ENCODE measurements at regions not wholly inside any gene's neighbourhood (a gene's known extent, or its start where the extent isn't known, plus 50 kb on each side); places are given as distances from the start of the nearest gene placed in this dataset.

DNA sequence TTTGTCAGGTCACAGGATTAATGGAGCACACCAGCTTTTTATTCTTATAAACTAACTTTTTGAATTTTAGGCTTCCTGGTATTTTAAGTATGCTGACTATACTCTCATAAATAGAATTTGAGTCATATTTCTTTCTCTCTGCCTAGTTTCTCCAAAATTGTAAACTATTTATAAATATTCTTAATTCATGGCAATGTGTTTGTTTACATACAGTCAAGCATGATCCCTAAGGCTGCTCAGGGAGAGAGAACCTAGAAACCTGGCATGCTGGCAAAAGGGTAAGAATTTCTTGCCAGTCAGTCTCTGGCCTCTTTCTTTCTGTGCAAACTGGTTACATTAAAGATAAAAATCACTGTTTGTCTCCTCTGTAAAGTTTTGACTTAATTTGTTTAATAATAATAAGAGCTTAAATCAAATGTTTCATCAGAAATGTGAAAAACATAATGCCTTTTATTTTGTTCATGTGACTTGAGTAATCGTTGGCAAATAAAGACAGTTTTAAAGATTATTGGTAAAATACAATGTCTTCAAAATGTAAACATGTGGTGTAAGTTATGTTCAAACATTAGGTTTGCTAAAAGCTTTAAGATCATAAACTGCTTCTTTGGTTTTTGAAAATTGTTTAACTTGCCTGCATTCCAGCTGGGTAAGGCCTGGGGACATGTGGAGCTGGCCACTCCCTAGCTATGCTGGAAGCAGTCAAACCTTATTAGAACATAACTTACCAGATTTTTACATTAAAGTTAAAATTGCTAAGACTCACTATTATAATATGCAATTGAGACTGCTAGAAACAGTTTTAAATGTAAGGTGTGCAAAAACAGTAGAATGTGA, 1401.7 kb downstream of the NCAM2 start:
- ATAC-seq (replicated peaks): no peak
- H3K4me3 Mint-ChIP-seq: no peak overlapping the region
- H3K27me3 Mint-ChIP-seq: no peaks in the 10 kb centered on the region
- H3K36me3 Mint-ChIP-seq (ENCODE audit: low read depth): no peaks in the 10 kb centered on the region
- H3K4me1 Mint-ChIP-seq: no peaks in the 10 kb centered on the region
- H3K27ac Mint-ChIP-seq: no peak overlapping the region
- H3K9me3 Mint-ChIP-seq: peaks cover 14% of the 10 kb centered on the region

DNA sequence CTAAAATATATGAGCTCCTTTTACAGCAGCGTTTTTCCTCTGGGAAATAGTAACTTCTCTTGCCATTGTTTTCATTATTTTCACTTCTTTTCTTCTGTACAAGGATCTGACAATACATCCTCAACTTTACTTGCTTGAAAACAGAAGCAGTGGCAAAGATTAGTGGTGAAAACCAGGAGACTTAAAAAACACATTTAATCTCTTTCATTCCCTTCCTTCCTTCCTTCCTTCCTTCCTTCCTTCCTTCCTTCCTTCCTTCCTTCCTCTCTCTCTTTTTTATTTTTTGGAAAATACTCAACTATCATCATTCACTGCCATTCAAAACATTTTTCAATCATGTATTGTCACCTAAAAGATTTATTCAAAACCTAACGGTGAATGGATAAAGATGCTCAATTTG, 1411.4 kb downstream of the NCAM2 start:
- no peak overlapping the region for H3K27ac Mint-ChIP-seq
- ATAC-seq (replicated peaks): no peak
- no peaks in the 10 kb centered on the region for H3K9me3 Mint-ChIP-seq
- no peaks in the 10 kb centered on the region for H3K27me3 Mint-ChIP-seq
- no peaks in the 10 kb centered on the region for H3K4me1 Mint-ChIP-seq
- H3K36me3 Mint-ChIP-seq (ENCODE audit: low read depth): no peaks in the 10 kb centered on the region
- H3K4me3 Mint-ChIP-seq: no peak overlapping the region

DNA sequence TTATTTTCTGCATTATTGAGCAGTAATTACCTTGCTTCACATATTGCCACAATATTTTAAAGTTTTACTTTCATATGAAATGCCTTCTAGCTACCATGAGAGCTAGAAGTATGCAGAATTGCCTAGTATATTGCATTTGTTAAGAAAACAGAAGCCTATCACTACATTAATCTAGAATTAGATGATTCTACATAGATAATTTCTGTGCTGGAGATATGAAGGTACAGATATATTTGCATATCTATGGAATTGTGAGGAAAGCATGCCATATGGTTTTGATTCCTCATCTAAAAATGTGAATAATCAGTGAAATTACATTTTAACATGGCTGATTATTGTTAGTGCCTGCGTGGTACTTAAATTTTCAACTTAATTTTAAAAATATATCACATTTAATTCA, 1418.3 kb downstream of the NCAM2 start:
- Mint-ChIP-seq H3K9me3 (no peaks in the 10 kb centered on the region), H3K4me1 (no peaks in the 10 kb centered on the region), H3K36me3 (ENCODE audit: low read depth) (no peaks in the 10 kb centered on the region), H3K27ac (no peak overlapping the region), H3K27me3 (no peaks in the 10 kb centered on the region), H3K4me3 (no peak overlapping the region)
- no peak for ATAC-seq (replicated peaks)

DNA sequence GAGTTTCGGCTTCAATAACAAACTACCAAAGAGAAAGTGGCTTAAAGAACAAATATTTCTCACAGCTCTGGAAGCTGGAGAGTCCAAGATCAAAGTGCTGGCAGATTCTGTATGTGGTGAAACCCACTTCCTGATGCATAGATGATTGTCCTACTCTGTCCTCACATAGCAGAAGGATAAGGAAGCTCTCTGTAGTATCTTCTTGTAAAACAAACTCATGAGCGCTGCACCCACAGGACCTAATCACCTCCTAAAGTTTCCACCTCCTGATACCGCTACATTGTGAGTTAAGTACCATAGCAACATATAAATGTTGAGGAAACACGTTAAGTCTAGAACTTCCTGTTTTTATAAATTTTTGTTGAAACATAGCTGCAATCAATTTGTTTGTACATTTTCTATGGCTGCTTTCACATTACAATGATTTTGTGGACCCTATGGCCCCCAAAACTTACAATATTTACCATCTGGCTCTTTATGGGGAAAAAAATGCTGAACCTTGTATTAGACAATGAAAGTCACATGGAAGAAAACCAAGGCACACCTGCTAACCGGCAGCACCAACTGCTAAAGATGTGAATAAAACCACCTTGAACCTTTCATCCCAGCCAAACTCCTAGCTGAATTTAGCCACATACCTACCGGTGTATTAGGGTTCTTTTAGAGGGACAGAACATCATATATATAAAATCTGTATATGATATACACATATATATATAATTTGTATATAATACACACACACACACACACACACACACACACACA, 1423.4 kb downstream of the NCAM2 start:
- peak; percentile 29 for ATAC-seq (replicated peaks)
- no peaks in the 10 kb centered on the region for H3K4me1 Mint-ChIP-seq
- H3K27ac Mint-ChIP-seq: no peak overlapping the region
- H3K27me3 Mint-ChIP-seq: no peaks in the 10 kb centered on the region
- H3K4me3 Mint-ChIP-seq: peak overlapping the region; percentile 14
- H3K9me3 Mint-ChIP-seq: no peaks in the 10 kb centered on the region
- H3K36me3 Mint-ChIP-seq (ENCODE audit: low read depth): no peaks in the 10 kb centered on the region

DNA sequence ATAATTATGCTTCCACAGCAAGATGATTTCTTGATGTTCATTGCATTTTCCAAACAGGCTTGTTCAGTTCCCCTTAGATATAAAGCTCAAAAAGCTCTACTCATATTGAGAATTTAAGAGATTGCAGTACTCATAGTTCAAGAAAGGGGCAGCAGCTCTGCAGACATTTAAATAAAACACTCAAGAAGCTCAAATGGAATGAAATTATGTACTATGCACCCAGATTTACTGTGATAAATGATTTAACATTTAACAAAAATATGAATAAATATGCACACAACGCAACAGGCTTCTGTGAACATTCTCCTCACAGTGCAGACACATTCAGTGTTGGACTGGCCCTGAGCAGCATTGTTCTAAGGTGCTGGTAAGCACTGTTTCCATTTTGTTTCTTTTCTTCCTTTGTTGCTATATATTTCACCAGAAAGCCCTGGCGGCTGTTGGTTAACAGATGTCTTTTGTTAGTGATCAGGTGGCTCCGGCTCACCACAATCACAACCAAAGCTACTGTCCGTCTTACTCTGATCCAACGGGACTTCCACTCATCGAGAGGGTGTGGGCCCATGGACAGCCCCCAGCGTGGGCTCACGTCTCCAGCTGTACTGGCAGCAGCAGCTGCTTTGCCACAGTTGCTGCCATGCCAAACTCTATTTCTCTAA, 1440.3 kb downstream of the NCAM2 start:
- no peak for ATAC-seq (replicated peaks)
- peaks cover 4% of the 10 kb centered on the region for H3K9me3 Mint-ChIP-seq
- H3K4me1 Mint-ChIP-seq: no peaks in the 10 kb centered on the region
- no peaks in the 10 kb centered on the region for H3K36me3 Mint-ChIP-seq (ENCODE audit: low read depth)
- H3K27ac Mint-ChIP-seq: no peak overlapping the region
- H3K27me3 Mint-ChIP-seq: no peaks in the 10 kb centered on the region
- no peak overlapping the region for H3K4me3 Mint-ChIP-seq

DNA sequence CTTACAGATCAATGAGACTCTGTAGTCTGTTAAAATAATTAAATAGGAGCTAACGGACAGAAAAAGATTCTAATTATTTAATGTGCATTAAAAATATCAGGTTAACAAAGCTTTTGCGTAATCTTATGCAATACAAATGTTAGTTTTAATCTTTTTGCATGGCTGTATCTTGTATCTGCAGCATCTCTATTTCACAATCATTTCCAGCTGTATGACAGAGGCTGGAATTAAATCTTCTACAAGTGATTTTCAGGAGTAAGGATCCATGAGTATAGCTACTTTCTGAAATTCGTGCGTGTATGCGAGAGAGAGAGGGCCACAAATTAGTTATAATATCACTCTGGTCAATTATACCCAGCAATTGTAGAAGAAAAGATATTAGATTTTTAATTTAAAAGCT, 1446.8 kb downstream of the NCAM2 start:
- no peak overlapping the region for H3K27ac Mint-ChIP-seq
- H3K4me1 Mint-ChIP-seq: no peaks in the 10 kb centered on the region
- no peaks in the 10 kb centered on the region for H3K27me3 Mint-ChIP-seq
- H3K4me3 Mint-ChIP-seq: no peak overlapping the region
- ATAC-seq (replicated peaks): no peak
- H3K36me3 Mint-ChIP-seq (ENCODE audit: low read depth): no peaks in the 10 kb centered on the region
- H3K9me3 Mint-ChIP-seq: peaks cover 4% of the 10 kb centered on the region

DNA sequence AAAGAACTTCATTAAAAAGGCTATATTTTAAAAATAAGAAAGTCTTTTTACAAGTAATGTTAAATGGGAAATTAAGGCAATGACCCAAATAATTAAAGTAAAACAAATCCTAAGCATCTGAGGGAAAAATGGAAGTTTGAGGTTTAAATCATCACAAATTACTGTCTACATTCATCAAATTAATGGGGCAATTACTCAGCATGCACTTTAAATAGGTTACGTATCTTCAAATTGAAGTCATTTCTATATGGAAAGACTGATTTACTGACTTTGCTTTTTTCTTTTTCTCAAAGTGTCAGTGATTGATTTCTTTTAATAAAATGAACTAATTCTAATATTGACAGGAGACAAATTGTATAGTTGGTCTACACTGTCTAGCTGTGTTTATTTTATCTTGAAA, 1452.3 kb downstream of the NCAM2 start:
- H3K9me3 Mint-ChIP-seq: no peaks in the 10 kb centered on the region
- H3K27me3 Mint-ChIP-seq: no peaks in the 10 kb centered on the region
- no peaks in the 10 kb centered on the region for H3K4me1 Mint-ChIP-seq

DNA sequence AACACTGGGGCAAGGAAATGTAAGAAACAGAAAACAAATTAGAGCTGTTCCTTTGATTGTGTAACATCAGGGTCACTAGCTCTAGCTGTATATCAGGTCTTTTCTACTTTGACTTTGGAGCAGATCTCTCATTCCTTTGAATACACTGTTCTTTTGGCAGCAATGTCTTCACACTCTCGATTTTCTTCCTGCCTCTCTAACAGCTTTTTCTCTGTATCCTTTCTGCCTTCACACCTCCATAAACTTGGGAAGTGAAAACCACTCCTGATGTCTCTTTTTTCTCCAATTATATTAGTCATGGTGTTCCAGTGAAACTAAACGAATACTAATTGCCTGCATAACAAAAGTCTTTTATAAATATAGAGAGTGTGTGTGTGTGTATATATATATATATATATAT, 1458.0 kb downstream of the NCAM2 start:
- no peaks in the 10 kb centered on the region for H3K36me3 Mint-ChIP-seq (ENCODE audit: low read depth)
- no peak overlapping the region for H3K4me3 Mint-ChIP-seq
- no peaks in the 10 kb centered on the region for H3K4me1 Mint-ChIP-seq
- no peaks in the 10 kb centered on the region for H3K27me3 Mint-ChIP-seq
- H3K9me3 Mint-ChIP-seq: no peaks in the 10 kb centered on the region
- no peak overlapping the region for H3K27ac Mint-ChIP-seq
- ATAC-seq (replicated peaks): no peak

More for the DNA sequence above, 1452.3 kb downstream of the NCAM2 start:
- no peak overlapping the region for H3K27ac Mint-ChIP-seq
- no peak for ATAC-seq (replicated peaks)
- no peak overlapping the region for H3K4me3 Mint-ChIP-seq
- no peaks in the 10 kb centered on the region for H3K36me3 Mint-ChIP-seq (ENCODE audit: low read depth)

DNA sequence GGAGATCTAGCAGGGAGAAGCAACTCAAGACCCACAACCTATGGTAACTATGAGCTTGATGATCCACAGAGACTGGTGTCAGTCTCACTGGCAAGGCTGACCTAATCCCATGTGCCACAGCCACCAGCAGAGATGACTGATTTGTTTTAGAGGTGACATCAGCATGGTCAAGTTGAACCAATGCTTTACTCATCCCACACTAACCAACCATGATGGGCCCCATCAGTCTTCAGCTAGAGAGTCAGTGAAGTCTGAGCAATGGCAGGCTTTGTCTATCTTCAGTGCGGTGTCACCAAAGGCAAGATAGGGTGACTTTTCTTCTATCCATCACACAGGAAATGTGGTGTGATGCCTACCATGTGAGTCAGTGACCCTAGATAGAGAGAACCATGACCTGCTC, 1470.7 kb downstream of the NCAM2 start:
- Mint-ChIP-seq H3K36me3 (ENCODE audit: low read depth) (no peaks in the 10 kb centered on the region), H3K9me3 (peaks cover 10% of the 10 kb centered on the region), H3K27ac (no peak overlapping the region), H3K27me3 (no peaks in the 10 kb centered on the region), H3K4me3 (no peak overlapping the region), H3K4me1 (no peaks in the 10 kb centered on the region)
- ATAC-seq (replicated peaks): peak; percentile 21

DNA sequence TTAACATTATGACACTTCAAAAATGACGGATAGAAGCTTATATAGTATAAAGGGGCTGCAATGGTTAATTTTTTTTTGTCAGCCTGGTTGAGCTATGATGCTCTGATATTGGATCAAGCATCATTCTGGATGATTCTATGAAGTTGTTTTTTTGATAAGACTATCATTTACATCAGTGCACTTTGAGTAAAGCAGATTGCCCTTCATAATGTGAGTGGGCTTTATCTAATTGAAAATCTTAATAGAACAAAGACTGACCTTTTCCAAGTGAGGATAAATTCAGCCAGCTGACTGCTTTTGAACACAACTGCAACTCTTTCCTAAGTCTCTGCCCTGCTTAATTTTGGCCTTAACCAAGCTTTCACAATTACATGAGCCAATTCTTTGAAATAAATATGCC, 1476.2 kb downstream of the NCAM2 start:
- Mint-ChIP-seq H3K36me3 (ENCODE audit: low read depth) (no peaks in the 10 kb centered on the region), H3K9me3 (peaks cover 17% of the 10 kb centered on the region), H3K27ac (no peak overlapping the region), H3K4me3 (no peak overlapping the region), H3K4me1 (no peaks in the 10 kb centered on the region), H3K27me3 (no peaks in the 10 kb centered on the region)
- no peak for ATAC-seq (replicated peaks)

DNA sequence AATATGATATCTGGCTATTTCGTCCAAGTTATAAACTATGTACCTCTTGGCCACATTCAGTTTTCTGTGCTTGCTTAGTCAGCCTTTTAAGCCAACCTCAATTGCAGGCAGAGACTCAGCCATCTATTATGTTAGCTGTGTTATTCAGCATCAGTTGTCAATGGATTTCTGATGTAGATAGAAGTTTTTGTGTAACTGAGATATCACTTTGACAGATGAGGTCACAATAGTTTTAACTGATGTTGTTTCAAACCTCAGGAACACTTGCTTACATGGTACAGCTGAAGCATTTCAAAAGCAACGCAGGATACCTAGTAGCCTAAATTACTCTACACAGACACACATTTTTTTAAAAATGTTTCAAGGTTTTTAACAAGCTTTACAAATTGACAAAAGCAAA, 1478.0 kb downstream of the NCAM2 start:
- H3K4me3 Mint-ChIP-seq: no peak overlapping the region
- no peaks in the 10 kb centered on the region for H3K36me3 Mint-ChIP-seq (ENCODE audit: low read depth)
- H3K27ac Mint-ChIP-seq: no peak overlapping the region
- H3K4me1 Mint-ChIP-seq: no peaks in the 10 kb centered on the region
- H3K9me3 Mint-ChIP-seq: peaks cover 16% of the 10 kb centered on the region
- no peak for ATAC-seq (replicated peaks)
- H3K27me3 Mint-ChIP-seq: no peaks in the 10 kb centered on the region

DNA sequence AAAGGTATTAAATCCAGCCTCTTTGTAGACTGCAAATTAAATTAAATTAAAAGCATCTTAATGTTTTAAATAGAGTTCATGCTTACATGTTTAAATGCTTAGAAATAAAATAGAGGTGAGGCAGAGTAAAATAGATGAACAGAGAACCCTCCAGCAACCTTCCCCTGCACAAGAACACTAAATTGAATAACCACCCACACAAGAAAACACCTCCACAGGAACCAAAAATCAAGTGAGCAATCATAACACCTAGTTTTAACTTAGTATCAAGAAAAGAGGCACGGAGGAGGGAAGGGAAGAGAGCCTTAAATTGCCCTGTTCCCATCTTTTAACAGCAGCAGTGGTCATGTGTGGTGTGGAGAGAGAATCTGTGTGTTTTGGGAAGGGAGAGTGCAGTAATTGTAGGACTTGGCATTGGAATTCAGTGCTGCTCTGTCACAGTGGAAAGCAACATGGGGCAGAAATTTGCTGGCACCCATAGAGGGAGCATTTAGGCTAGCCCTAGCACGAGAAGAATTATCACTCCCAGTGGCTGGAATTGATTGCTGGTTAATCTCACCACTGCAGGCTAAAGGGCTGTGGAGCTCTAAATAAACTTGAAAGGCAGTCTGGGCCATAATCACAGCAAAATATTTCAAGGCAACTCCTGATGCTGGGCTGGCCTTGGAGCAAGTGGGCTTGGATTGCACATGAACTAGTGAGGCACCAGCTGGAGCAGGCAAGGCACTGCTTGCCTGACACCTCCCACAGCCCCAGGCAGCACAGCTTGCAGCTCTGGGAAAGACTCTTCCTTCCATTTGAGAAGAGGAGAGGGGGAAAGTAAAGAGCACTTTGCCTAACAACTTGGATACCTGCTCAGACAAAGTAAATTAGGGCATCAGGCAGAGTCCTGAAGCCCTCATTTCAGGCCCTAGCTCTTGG, 1478.8 kb downstream of the NCAM2 start:
- no peaks in the 10 kb centered on the region for H3K4me1 Mint-ChIP-seq
- H3K9me3 Mint-ChIP-seq: peaks cover 16% of the 10 kb centered on the region
- no peaks in the 10 kb centered on the region for H3K36me3 Mint-ChIP-seq (ENCODE audit: low read depth)
- no peak overlapping the region for H3K27ac Mint-ChIP-seq
- H3K27me3 Mint-ChIP-seq: no peaks in the 10 kb centered on the region
- no peak overlapping the region for H3K4me3 Mint-ChIP-seq
- ATAC-seq (replicated peaks): no peak

DNA sequence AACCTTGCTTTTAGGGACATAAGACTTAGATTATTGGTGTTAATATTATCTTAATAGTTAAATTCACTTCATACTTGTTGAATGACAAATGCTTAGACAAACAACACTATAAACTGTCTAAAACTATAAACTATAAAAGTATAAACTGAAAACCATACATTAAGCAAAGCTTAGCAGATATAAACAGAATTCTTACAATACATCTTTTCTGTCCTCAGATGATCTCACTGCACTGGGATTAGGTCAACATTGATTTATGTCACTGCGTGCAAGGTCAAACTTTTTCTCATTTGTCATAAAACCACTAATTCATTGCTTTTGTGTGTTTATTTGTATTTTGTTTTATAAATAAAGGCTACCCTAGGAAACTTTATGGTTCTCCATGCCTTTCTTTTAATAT, 1491.8 kb downstream of the NCAM2 start:
- H3K9me3 Mint-ChIP-seq: no peaks in the 10 kb centered on the region
- H3K36me3 Mint-ChIP-seq (ENCODE audit: low read depth): no peaks in the 10 kb centered on the region
- no peaks in the 10 kb centered on the region for H3K4me1 Mint-ChIP-seq
- no peak for ATAC-seq (replicated peaks)
- H3K27ac Mint-ChIP-seq: no peak overlapping the region
- no peaks in the 10 kb centered on the region for H3K27me3 Mint-ChIP-seq
- H3K4me3 Mint-ChIP-seq: no peak overlapping the region

DNA sequence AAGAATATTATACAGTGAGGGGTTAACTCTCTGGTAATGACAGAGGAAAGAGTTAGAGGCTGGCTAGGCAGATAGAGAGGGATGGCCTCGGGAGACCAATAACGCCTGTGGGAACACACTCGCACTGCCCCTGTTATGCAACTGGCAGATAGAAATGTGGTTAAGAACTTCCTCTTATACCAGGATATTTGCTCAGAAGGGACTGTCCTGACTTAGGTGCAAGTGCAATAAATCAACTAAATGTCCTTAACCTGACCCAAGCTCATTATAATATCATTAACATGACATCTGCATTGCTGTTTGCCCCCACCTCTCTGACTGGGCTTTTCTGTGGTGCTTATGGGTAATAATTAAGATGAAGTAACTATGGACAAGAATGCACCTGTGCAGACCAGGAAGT, 1518.0 kb downstream of the NCAM2 start:
- Mint-ChIP-seq H3K36me3 (ENCODE audit: low read depth) (no peaks in the 10 kb centered on the region), H3K4me3 (no peak overlapping the region), H3K27me3 (no peaks in the 10 kb centered on the region), H3K27ac (no peak overlapping the region), H3K9me3 (peaks cover 6% of the 10 kb centered on the region), H3K4me1 (no peaks in the 10 kb centered on the region)
- ATAC-seq (replicated peaks): no peak

Measured in activated T-helper 17 cell treated with anti-CD3 and anti-CD28 coated beads, Interleukin-2, amount 50 U/mL, for 72 hours (primary cell).